CD8-positive, alpha-beta memory T cell (primary cell): ENCODE measurements at regions not wholly inside any gene's neighbourhood (a gene's known extent, or its start where the extent isn't known, plus 50 kb on each side); places are given as distances from the start of the nearest gene placed in this dataset.

Experiments used
- CTCF ChIA-PET: fragments of 350-600 bp; sonication (Branson Sonifier 250); formaldehyde crosslinking; loops from one replicate; lab custom pipeline; 2021; ENCODE audit warnings: antibody characterized with exemption; lab: Charles Lee
- POLR2A ChIA-PET: fragments of 350-600 bp; sonication (Branson Sonifier 250); formaldehyde crosslinking; loops from one replicate; lab custom pipeline; 2021; ENCODE audit warnings: antibody characterized with exemption; lab: Charles Lee
- DNase-seq, 5 donors: peaks; one replicate each; pipeline versions ENCODE4 v3.0.0 to v3.0.0-alpha.2; 2020 to 2022; ENCODE audit warnings: mixed read lengths in 1 of 5
- H3K27ac ChIP-seq: one replicate; pipeline ENCODE4 v1.7.0; 2013; ENCODE audit warnings: low read depth, mild to moderate bottlenecking, low read length, moderate library complexity
- H3K27me3 ChIP-seq: 2 replicates; pipeline ENCODE4 v1.7.0; 2013; ENCODE audit warnings: low read length, mild to moderate bottlenecking; ENCODE audit not compliant: insufficient read depth, poor library complexity, severe bottlenecking
- H3K36me3 ChIP-seq: 2 replicates; pipeline ENCODE4 v1.7.0; 2013; ENCODE audit warnings: mild to moderate bottlenecking, low read length, moderate library complexity; ENCODE audit not compliant: insufficient read depth
- H3K4me1 ChIP-seq: 2 replicates; pipeline ENCODE4 v1.7.0; 2013; ENCODE audit warnings: mild to moderate bottlenecking, low read length, moderate library complexity; ENCODE audit not compliant: insufficient read depth
- H3K4me3 ChIP-seq: 2 replicates; pipeline ENCODE4 v1.7.0; 2013; ENCODE audit warnings: mild to moderate bottlenecking, low read length
- H3K9me3 ChIP-seq: 2 replicates; pipeline ENCODE4 v1.7.0; 2013; ENCODE audit warnings: mild to moderate bottlenecking, low read length
- H3K27ac Mint-ChIP-seq, 8 donors: one replicate each; pipeline ENCODE4 v1.8.0; 2020 to 2021; ENCODE audit warnings: mixed read lengths in 8 of 8, mild to moderate bottlenecking in 6 of 8, inconsistent platforms in 3 of 8, moderate library complexity in 3 of 8
- H3K27me3 Mint-ChIP-seq, 2 donors: one replicate each; pipeline ENCODE4 v1.8.0; 2020 to 2021; ENCODE audit warnings: mixed read lengths in 2 of 2, mild to moderate bottlenecking in 1 of 2, moderate library complexity in 1 of 2
- H3K36me3 Mint-ChIP-seq, 3 donors: one replicate each; pipeline ENCODE4 v1.8.0; 2020 to 2021; ENCODE audit warnings: mixed read lengths in 3 of 3, inconsistent platforms in 1 of 3, mild to moderate bottlenecking in 1 of 3
- H3K4me1 Mint-ChIP-seq, 3 donors: one replicate each; pipeline ENCODE4 v1.8.0; 2020 to 2021; ENCODE audit warnings: mixed read lengths in 3 of 3, inconsistent platforms in 1 of 3, mild to moderate bottlenecking in 1 of 3
- H3K4me3 Mint-ChIP-seq, 7 donors: one replicate each; pipeline ENCODE4 v1.8.0; 2020 to 2021; ENCODE audit warnings: mixed read lengths in 7 of 7, mild to moderate bottlenecking in 6 of 7, moderate library complexity in 4 of 7, inconsistent platforms in 2 of 7
- H3K9me3 Mint-ChIP-seq, 5 donors: one replicate each; pipeline ENCODE4 v1.8.0; 2020 to 2022; ENCODE audit warnings: mixed read lengths in 5 of 5, mild to moderate bottlenecking in 3 of 5, moderate library complexity in 2 of 5, inconsistent platforms in 1 of 5

GRCh38 chr5:2169850-2170760, 287.4 kb upstream of the IRX4 start:
- Histone ChIP-seq H3K4me1 (no peaks in the 10 kb centered on the region), H3K4me3 (no peak overlapping the region), H3K27me3 (no peaks in the 10 kb centered on the region), H3K27ac (no peak overlapping the region), H3K36me3 (no peaks in the 10 kb centered on the region), H3K9me3 (no peaks in the 10 kb centered on the region)
- CTCF ChIA-PET: no interaction called here
- no peaks in the 10 kb centered on the region for H3K4me1 Mint-ChIP-seq
- no peak overlapping the region for H3K4me3 Mint-ChIP-seq
- POLR2A ChIA-PET: no interaction called here
- no peak for DNase-seq
- H3K27me3 Mint-ChIP-seq: peaks cover 0 to 1% of the 10 kb centered on the region in 2 donors
- no peak overlapping the region for H3K27ac Mint-ChIP-seq
- H3K9me3 Mint-ChIP-seq: peaks cover 0 to 1% (median 0%) of the 10 kb centered on the region in 5 donors
- no peaks in the 10 kb centered on the region for H3K36me3 Mint-ChIP-seq

GRCh38 chr5:2169430-2169808, 286.7 kb upstream of the IRX4 start:
- POLR2A ChIA-PET: no interaction called here
- Histone ChIP-seq H3K27ac (no peak overlapping the region), H3K36me3 (no peaks in the 10 kb centered on the region), H3K27me3 (no peaks in the 10 kb centered on the region), H3K9me3 (no peaks in the 10 kb centered on the region), H3K4me1 (no peaks in the 10 kb centered on the region), H3K4me3 (no peak overlapping the region)
- no peak for DNase-seq
- H3K36me3 Mint-ChIP-seq: no peaks in the 10 kb centered on the region
- H3K4me3 Mint-ChIP-seq: no peak overlapping the region
- no peaks in the 10 kb centered on the region for H3K4me1 Mint-ChIP-seq
- peaks cover 1% of the 10 kb centered on the region in 2 donors for H3K27me3 Mint-ChIP-seq
- no peak overlapping the region for H3K27ac Mint-ChIP-seq
- peaks cover 0 to 1% (median 0%) of the 10 kb centered on the region in 5 donors for H3K9me3 Mint-ChIP-seq
- CTCF ChIA-PET: no interaction called here

GRCh38 chr5:2168601-2169429, 286.1 kb upstream of the IRX4 start:
- H3K9me3 ChIP-seq: no peaks in the 10 kb centered on the region
- no peak for DNase-seq
- H3K4me3 Mint-ChIP-seq: no peak overlapping the region
- CTCF ChIA-PET: no interaction called here
- H3K9me3 Mint-ChIP-seq: peaks cover 0 to 1% (median 0%) of the 10 kb centered on the region in 5 donors
- H3K4me1 ChIP-seq: no peaks in the 10 kb centered on the region
- peaks cover 5 to 6% of the 10 kb centered on the region in 2 donors for H3K27me3 Mint-ChIP-seq
- POLR2A ChIA-PET: no interaction called here
- H3K4me1 Mint-ChIP-seq: no peaks in the 10 kb centered on the region
- H3K36me3 ChIP-seq: no peaks in the 10 kb centered on the region
- H3K27me3 ChIP-seq: no peaks in the 10 kb centered on the region
- no peak overlapping the region for H3K27ac ChIP-seq
- H3K36me3 Mint-ChIP-seq: no peaks in the 10 kb centered on the region
- H3K27ac Mint-ChIP-seq: no peak overlapping the region
- no peak overlapping the region for H3K4me3 ChIP-seq

GRCh38 chr5:2167671-2168070, 284.9 kb upstream of the IRX4 start:
- H3K9me3 ChIP-seq: no peaks in the 10 kb centered on the region
- Mint-ChIP-seq H3K36me3 (no peaks in the 10 kb centered on the region), H3K4me3 (no peak overlapping the region), H3K27me3 (peaks cover 6% of the 10 kb centered on the region in 2 donors), H3K27ac (no peak overlapping the region), H3K4me1 (no peaks in the 10 kb centered on the region), H3K9me3 (peaks cover 0 to 1% (median 0%) of the 10 kb centered on the region in 5 donors)
- H3K27ac ChIP-seq: no peak overlapping the region
- DNase-seq: no peak
- no peaks in the 10 kb centered on the region for H3K4me1 ChIP-seq
- H3K27me3 ChIP-seq: no peaks in the 10 kb centered on the region
- no peak overlapping the region for H3K4me3 ChIP-seq
- POLR2A ChIA-PET: no interaction called here
- CTCF ChIA-PET: no interaction called here
- H3K36me3 ChIP-seq: no peaks in the 10 kb centered on the region

- CTCF ChIA-PET: no interaction called here
These were observed 284.3 kb upstream of the IRX4 start for GRCh38 chr5:2166979-2167377.

GRCh38 chr5:2166306-2166978, 283.7 kb upstream of the IRX4 start:
- no peak for DNase-seq
- Histone ChIP-seq H3K27ac (no peak overlapping the region), H3K9me3 (no peaks in the 10 kb centered on the region), H3K27me3 (no peaks in the 10 kb centered on the region), H3K4me3 (no peak overlapping the region), H3K36me3 (no peaks in the 10 kb centered on the region), H3K4me1 (no peaks in the 10 kb centered on the region)
- no peaks in the 10 kb centered on the region for H3K4me1 Mint-ChIP-seq
- no peaks in the 10 kb centered on the region for H3K9me3 Mint-ChIP-seq
- no peak overlapping the region for H3K27ac Mint-ChIP-seq
- no peak overlapping the region for H3K4me3 Mint-ChIP-seq
- peaks cover 6% of the 10 kb centered on the region in 2 donors for H3K27me3 Mint-ChIP-seq
- H3K36me3 Mint-ChIP-seq: no peaks in the 10 kb centered on the region
- POLR2A ChIA-PET: no interaction called here
- CTCF ChIA-PET: no interaction called here

More at GRCh38 chr5:2166979-2167377, 284.3 kb upstream of the IRX4 start:
- H3K4me1 ChIP-seq: no peaks in the 10 kb centered on the region
- Mint-ChIP-seq H3K4me3 (no peak overlapping the region), H3K27ac (no peak overlapping the region), H3K36me3 (no peaks in the 10 kb centered on the region), H3K4me1 (no peaks in the 10 kb centered on the region), H3K27me3 (peaks cover 6% of the 10 kb centered on the region in 2 donors), H3K9me3 (no peaks in the 10 kb centered on the region)
- H3K27me3 ChIP-seq: no peaks in the 10 kb centered on the region
- DNase-seq: no peak
- H3K27ac ChIP-seq: no peak overlapping the region
- H3K36me3 ChIP-seq: no peaks in the 10 kb centered on the region
- H3K4me3 ChIP-seq: no peak overlapping the region
- POLR2A ChIA-PET: no interaction called here
- H3K9me3 ChIP-seq: no peaks in the 10 kb centered on the region

GRCh38 chr5:2165615-2166305, 283.0 kb upstream of the IRX4 start:
- H3K27me3 ChIP-seq: no peaks in the 10 kb centered on the region
- no peaks in the 10 kb centered on the region for H3K36me3 Mint-ChIP-seq
- no peaks in the 10 kb centered on the region for H3K4me1 Mint-ChIP-seq
- no peak overlapping the region for H3K27ac Mint-ChIP-seq
- H3K9me3 Mint-ChIP-seq: no peaks in the 10 kb centered on the region
- H3K27me3 Mint-ChIP-seq: peaks cover 6% of the 10 kb centered on the region in 2 donors
- H3K4me1 ChIP-seq: no peaks in the 10 kb centered on the region
- H3K4me3 Mint-ChIP-seq: no peak overlapping the region
- no peaks in the 10 kb centered on the region for H3K9me3 ChIP-seq
- H3K4me3 ChIP-seq: no peak overlapping the region
- ChIA-PET CTCF (no interaction called here), POLR2A (no interaction called here)
- no peak for DNase-seq
- H3K36me3 ChIP-seq: no peaks in the 10 kb centered on the region
- H3K27ac ChIP-seq: no peak overlapping the region
